CD4-positive, alpha-beta T cell treated with Interleukin-12 subunit alpha and Interleukin-12 subunit beta, for 1 hour (primary cell): ENCODE measurements at regions not wholly inside any gene's neighbourhood (a gene's known extent, or its start where the extent isn't known, plus 50 kb on each side); places are given as distances from the start of the nearest gene placed in this dataset.
"Not testable (repeated sequence)": the region's sequence is repeated elsewhere in the genome, so short reads cannot be mapped to it uniquely, and the experiment has no call there.

Experiments used
- DNase-seq: peaks from one replicate; pipeline ENCODE4 v3.0.0-alpha.2; 2020

DNA sequence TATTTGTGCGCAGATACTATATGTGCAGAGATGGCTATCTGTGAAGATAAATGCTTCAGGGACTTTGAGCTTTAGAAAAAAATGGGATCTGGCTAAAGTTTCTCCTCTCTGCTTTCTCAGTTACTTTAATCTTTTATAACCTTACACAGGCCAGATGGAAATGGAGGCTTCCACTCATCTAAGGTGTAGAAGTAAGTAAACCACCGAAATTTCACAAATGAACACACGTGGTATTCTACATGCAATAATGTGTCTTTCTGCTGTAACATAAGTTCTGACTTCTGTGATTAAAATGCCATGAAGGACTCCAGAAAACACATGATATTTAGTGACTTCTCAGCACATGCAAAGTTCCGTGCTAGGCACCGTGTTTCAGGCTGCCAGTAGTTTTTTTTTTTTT lies 99.1 kb upstream of the FOXN3 start:
- DNase-seq, result no peak

GRCh38 chr14:89514601-89515000 lies 97.6 kb upstream of the FOXN3 start:
- DNase-seq, result no peak

DNA sequence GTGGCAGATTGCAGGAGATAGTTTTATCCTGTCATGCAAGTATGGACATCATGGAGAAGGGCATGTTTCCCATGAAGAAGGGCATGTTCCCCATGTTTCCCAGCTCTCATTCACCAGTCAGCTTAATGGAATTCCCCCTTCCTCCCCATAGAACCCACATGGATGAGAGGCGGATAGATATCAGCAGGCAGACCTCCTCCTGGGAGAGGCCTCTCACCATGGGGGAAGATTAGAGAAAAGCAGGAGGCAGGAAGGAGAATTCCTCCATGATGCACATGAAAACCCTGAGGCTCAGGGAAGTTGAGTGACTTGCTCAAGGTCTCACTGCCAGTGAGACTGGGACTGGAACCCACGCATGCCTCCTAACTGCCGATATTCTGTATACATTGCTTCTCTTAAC lies 92.9 kb upstream of the FOXN3 start:
- no peak for DNase-seq

DNA sequence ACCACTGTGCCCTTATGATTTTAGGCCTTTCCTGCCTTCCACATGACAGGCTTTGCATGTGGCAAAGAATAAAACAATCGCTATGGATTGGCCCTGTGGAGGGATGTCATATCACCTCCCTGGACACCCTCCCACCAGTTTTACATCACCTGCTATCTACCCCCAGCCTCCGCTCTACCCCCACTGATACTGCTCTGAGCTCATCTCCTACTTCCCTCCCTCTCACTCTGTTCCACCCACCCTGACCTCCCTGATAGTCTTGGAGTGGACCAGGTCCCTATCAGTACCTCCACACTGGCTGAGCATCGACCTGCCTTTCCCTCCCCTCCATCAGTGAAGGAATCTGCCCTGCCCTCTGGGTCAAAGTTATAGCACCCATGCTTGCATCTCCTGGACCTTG lies 91.8 kb upstream of the FOXN3 start:
- DNase-seq, result no peak

DNA sequence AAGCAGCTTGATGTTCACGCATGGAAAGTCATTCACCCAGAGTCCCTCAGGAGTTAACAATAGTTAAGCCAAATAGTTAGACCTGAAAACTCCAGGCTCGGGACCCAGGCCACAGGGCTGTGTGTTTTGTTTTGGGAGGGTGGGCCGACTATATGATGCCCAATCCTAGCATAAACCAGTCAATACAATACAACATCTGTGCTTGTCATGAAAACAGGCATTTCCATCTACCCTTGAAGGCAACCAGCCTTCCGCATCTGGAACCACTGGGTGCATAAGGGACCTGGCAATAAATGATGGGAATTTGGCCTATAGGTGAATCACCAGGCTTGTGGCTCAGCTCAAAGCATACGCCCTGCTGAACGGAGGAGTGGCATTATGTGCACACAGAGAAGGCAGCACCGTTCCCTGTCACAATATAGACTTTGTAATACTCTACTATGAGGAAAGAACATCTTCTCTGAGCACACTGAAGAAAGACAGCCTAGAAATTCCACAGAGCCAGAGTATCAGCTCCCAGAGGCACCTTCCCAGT lies 91.0 kb upstream of the FOXN3 start:
- no peak for DNase-seq

GRCh38 chr14:89507521-89507920 lies 90.5 kb upstream of the FOXN3 start:
- no peak for DNase-seq

DNA sequence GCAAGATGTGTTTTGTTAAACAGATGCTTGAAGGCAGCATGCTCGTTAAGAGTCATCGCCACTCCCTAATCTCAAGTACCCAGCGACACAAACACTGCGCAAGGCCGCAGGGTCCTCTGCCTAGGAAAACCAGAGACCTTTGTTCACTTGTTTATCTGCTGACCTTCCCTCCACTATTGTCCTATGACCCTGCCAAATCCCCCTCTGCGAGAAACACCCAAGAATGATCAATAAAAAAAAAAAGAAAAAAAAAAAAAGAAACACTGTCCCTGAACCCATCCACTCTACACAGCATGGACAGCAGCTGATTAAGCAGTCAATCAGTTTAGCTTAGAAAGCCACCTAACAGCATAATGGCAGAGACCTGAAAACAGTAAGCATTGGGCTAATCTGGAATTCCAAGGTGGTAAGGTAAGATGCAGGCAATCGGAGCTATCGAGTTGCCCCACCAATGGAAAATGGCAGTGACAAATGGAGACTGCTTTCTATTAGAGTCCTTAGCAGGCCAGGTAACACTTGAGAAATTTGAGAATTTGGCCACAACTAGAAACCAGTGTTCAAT lies 89.9 kb upstream of the FOXN3 start:
- DNase-seq, result not testable (repeated sequence)

DNA sequence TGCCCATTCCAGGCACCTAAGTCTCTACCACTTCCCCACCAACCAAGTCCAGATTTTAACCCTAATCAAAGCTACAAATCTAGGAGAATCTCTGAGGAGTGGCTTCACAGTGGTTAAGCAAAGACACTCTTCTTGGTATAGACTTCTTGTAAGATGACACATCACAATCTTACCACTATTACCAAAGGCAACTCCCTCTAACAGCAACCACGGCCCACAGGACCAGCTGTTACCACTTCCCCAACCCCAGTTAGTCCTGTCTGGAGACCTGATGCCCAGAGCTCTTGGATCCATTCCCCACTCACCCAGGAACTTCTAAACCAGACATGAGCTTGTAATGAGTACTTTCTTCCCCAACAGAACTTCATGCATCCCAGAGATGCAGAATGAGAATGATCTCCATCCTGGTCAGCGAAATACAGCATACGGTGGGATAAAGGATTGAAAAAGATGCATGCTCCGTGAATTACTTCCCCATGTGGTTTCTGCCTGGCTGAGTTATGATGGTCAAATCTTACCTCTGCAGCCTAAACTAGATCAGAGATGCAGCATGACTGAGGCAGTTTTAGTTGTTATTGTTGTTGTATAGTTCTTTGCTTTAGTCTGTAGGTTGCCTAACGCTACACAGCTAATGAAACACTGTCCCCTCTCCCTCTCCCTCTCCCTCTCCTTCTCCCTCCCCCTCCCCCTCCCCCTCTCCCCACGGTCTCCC lies 87.7 kb upstream of the FOXN3 start:
- peak; percentile 17 for DNase-seq

DNA sequence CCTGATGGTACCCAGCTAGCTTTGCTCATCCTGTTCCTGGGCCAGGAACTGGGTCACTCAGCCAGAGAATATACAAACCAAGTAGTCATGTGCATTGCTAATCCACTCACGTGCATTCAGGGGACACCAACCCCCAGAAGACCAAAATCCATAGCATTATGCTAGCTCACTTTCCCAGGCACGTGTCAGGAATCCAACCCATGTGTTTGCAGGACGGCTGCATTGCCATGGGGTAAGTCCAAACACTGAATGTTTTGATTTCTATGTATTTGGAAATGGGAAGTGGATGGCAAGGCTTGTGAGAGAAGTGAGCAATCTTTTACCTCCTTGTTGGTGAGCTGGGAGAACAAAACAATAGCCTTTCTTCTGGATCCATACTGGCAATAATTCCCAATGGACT lies 87.1 kb upstream of the FOXN3 start:
- DNase-seq, result no peak

DNA sequence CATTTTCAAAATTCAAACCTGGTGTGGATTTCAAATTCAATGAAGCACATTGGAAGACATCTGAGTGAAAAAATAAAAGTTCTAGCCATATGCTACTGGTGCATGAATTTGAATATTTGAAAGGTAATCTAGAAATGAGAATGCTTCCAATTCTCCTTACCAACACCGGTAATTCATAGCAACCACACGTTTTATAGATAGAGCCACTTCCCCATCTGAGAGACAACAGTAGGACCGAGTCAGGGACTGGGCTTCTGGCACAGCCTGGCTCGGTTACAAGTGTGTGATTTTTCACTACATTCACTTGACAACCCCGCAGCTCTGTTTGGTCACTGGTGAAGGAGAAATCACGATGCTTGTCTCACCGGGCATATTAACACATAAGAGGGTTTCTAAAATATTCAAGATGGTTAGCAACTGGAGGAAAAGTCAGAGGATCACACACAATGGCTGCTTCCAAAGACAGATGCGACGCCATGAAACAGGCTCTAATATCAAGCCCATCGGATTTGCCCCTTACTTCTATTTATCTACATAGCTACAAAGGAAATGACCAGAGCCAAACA lies 86.5 kb upstream of the FOXN3 start:
- no peak for DNase-seq

DNA sequence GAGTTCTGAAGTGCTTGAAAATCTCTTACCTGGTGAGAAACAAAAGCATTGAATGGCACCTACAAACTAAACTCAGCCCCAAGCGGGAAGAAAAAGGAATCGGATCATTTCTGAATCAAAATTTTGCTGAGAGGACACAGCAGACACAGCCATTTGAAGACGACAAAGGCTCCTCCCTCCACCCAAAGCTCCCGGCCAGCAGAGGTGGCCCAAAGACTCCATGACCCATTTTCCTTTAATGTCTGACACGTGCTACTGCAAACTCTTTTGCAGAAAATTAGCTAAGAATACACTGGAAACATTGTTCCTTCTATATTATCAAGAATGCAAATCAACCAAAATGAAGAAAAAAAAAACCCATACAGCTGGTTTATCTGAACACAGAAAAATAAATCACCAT lies 85.9 kb upstream of the FOXN3 start:
- no peak for DNase-seq

- no peak for DNase-seq
Measured at GRCh38 chr14:89501381-89501780, 84.3 kb upstream of the FOXN3 start.

GRCh38 chr14:89500303-89500702 lies 83.3 kb upstream of the FOXN3 start:
- no peak for DNase-seq

- no peak for DNase-seq
Measured at GRCh38 chr14:89498878-89499277, 81.8 kb upstream of the FOXN3 start.

- DNase-seq, result no peak
Measured at GRCh38 chr14:89495718-89496117, 78.7 kb upstream of the FOXN3 start.

DNA sequence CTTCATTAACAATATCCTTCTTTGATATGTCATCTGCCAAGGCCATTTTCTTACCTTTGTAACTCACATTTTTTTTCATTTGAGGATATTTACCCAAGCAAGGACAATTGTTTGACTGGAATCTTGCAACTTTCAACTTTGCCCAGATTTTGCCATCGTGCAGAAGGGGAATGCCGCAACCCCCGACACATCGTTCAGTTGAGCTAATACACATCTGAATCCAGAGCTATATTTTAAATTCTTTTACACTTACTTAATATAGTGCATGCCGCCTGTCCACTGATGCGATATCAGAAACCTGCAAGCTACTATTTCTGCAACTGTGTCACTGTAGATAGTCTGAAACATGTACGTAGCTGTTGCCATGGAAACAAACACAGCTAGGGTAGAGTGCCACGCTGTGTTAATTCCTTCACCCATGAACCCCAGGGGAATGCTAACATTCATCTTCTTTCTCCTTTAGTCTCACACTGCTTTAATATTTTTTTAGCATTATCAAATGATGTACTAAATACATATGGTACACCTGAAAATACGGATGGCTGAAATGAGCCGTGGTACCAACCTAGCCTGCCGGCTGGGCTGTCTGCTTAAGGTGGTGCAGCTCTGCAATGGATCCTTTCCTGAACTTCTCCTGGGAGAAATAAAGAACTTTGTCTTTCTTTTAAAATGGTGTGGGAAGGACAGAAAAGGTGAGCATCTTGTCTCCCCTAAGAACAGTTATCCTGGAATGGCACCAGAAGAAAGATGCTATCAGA lies 77.0 kb upstream of the FOXN3 start:
- no peak for DNase-seq

DNA sequence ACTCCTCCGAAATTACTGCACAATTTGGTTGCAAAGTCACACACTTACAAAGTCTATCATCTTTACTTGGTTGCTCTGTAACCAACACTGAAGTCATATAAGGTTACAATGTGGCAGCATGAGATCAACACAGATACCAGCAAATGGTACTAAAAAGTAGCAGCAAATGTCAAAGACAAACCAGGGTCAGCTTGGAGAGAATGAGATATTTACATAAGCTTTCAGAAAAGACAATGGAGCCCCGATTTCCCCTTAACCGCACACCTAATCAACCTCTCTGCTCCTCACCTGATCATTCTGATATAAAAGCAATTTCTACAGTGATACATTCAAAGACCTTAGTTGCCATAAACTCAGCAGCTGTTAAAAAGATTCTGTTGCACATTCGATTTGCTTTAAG lies 76.4 kb upstream of the FOXN3 start:
- no peak for DNase-seq

GRCh38 chr14:89491711-89492381 lies 74.8 kb upstream of the FOXN3 start:
- no peak for DNase-seq

DNA sequence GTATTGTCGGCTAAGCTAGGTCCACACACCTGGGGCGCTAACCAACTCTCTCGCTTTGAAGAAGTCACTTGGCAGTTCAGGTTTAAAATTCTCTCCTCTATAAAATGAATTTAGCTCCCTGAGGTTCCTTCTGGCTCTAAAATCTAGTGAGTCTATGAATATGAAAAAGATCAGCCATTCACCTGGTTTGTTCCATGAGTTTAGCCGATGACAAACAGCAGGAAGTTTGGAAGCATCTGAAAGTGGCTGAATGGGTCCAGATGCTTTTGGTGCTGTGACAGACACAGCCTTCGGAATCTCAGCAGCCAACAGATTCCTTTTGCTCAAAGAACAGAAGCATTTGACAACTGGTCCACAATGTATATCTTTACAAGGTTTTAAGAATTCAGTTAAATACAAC lies 73.4 kb upstream of the FOXN3 start:
- no peak for DNase-seq

GRCh38 chr14:89489761-89490437 lies 72.9 kb upstream of the FOXN3 start:
- DNase-seq, result no peak

DNA sequence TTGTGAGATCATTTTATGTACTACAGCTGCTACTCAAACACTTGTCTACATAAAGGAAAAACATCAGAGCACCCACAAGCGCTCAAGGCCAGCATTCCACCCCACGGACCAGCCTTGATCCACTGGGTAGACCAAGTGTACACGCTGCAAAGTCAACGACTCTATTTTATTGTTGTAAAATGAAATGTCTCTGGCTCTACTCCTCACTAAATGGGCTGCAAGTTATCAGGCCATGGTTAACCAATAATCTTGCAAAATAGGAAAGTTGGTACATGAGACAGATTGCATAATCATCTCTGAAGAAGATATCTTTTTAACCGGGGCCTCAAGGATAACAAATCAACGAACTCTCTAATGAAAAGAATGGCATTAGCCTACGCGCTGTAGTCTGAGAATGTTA lies 69.9 kb upstream of the FOXN3 start:
- DNase-seq, result no peak

GRCh38 chr14:89486505-89486904 lies 69.5 kb upstream of the FOXN3 start:
- no peak for DNase-seq

DNA sequence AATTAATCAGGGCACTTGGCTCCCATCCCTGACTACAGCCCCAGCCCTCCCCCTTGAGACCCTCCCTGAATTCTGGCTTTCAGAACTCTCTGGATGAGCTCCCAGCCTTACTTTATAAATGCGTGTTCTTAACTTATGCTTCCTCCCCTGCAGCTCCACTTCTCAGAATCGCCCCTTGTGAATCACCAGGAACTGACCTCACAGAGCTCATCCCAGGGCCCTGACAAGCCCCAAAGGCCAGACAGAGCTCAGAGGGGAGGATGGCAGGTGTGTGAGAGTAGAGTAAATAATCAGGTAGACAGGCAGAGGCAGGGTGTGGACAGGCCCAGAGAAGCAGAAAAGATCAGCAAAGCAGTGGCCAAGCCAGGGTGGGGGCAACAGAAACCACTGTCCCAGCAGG lies 68.2 kb upstream of the FOXN3 start:
- no peak for DNase-seq
